HG02981 (cell line): ENCODE measurements at regions not wholly inside any gene's neighbourhood (a gene's known extent, or its start where the extent isn't known, plus 50 kb on each side); places are given as distances from the start of the nearest gene placed in this dataset.

Experiments
- ATAC-seq: cut with Tn5 transposase; IDR thresholded peaks from one replicate; pipeline ENCODE4 v1.9.1; 2021; ENCODE audit warnings: mild to moderate bottlenecking, moderate library complexity; ENCODE audit not compliant: unreplicated experiment

DNA sequence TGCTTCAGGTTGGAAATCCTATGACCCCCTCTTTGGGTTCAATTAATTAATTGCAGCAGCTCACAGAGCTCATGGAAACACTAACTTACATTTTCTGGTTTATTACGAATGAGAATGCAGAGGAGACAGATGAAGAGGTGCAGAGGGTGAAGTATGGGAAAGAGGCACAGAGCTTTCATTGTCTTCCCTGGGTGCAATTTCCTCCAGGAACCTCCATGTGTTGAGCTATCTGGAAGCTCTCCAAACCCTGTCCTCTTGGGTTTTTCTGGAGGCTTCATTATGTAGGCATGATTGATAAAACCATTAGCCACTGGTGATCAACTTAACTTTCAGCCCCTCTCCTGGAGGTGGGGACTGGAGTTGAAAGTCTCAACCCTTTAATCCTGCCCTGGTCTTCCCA, 133.0 kb upstream of the AUTS2 start:
- no peak for ATAC-seq

DNA sequence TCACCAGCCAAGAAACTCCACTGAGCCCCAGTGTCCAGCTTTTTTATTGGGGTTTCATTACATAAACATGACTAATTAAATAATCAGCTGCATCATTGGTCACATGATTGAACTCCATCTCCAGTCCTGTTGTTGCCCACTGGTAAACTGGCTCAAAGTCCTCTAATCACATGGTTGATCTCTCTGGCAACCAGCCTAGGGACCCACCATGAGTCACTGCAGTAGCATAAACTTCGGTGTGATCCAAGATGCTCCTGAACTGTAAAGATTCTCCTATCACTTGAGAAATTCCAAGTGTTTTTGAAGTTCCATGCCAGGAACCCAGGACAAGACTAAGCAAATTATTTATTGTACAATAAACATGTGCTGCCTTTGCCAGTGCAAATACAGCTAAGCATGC, 130.4 kb upstream of the AUTS2 start:
- ATAC-seq = no peak

DNA sequence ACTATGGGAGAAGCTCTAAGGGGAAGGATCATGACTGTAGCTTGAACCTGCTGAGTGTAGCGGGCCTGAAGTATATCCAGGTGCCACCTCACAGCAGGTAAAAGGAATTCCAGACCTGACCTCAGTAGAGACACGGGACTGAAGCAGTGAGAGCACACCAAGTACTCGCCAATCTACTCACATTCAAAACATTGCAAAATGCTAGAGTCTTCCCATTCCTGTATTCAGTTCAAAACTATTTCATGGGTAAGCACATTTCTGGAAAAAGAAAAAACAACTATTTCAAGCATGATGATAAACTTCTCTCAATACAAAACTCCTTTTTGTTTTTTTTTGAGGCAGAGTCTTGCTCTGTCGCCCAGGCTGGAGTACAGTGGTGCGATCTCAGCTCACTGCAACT, 121.9 kb upstream of the AUTS2 start:
- no peak for ATAC-seq

DNA sequence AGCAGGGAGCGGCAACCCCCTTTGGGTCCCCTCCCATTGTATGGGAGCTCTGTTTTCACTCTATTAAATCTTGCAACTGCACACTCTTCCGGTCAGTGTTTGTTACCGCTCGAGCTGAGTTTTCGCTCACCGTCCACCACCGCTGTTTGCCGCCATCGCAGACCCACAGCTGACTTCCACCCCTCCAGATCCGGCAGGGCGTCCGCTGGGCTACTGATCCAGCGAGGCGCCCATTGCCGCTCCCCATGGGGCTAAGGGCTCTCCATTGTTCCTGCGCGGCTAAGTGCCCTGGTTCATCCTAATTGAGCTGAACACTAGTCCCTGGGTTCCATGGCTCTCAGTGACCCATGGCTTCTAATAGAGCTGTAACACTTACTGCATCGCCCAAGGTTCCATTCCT, 115.6 kb upstream of the AUTS2 start:
- no peak for ATAC-seq

DNA sequence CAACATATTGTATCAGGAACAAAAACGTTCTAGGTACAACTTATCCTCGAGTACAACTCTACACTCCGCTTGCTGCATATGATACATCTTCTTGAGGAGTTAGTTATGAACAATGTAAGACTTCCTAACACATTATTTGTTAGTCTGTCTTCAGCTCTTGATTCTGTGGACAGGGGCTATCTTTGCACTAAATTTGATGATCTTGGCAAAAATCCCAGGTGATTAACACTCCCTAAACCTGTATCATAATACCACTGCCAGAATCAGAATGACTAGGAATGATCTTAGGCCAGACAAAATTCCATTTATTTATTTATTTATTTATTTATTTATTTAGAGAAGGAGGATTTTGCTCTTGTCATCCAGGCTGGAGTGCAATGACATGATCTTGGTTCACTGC, 108.7 kb upstream of the AUTS2 start:
- ATAC-seq = no peak

DNA sequence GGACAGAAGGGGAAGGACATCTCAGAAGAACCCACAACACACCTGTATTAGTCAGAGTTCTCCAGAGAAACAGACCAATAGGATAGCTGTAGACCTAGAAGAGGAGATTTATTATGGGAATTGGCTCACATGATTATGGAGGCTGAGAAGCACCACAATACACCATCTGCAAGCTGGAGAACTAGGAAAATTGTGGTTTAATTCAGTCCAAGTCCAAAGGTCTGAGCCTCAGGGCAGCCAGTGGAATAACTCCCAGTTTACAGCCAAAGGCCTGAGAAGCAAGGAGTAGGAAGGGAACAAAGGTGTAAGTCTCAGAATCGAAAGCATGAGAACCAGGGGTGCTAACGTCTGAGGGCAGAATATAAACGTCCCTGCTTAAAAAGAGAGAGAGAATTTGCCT, 99.6 kb upstream of the AUTS2 start:
- ATAC-seq = no peak

DNA sequence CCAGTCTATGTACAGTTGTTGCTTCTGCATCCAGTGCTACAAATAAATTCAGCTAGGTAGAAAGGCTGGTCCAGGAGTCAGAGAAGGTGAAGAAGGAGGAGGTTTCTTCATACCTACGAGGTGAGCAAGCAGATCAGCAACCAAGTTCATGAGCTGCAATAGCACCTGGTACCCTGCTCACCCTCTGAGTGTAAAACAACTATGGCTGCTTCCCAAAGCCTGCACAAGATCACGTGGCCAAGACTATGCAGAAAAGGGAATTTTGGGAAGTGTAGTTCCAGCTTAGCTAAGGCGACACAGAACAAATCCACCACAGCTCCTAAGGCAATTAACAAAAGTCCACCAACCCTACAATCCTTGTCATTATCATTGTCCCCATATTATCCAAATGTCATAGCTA, 95.9 kb upstream of the AUTS2 start:
- no peak for ATAC-seq

DNA sequence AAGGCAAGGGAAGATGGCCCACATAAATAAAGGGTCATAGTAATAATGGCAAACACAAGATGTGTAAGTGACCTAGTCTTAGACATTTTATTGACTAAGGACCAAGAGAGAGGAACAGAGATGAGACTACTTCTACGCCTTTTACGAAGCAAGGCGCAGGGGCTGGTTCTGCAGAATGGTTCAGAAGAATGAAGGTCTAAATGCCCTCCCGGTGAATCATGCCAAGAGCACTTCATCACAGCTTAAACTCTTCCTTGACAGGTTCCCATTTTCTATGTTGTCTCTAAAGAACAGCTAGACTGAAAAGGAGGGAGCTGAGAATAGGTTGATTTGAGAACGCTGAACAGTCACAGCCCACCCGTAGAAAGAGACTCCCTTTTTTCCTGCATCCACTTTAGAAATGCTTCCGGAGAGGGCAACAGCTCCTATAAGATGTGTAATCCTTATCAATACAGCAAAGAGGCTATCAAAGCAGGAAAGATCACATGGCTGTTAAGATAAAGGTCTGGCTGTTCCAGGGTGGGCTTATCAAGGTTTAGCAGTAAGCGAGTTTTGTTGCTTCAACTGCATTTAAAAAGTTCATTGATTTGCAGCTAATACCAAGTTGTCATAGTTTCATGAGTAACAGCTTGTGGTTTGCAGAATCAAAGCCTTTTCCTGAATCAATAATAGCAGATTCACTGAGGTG, 93.4 kb upstream of the AUTS2 start:
- no peak for ATAC-seq

DNA sequence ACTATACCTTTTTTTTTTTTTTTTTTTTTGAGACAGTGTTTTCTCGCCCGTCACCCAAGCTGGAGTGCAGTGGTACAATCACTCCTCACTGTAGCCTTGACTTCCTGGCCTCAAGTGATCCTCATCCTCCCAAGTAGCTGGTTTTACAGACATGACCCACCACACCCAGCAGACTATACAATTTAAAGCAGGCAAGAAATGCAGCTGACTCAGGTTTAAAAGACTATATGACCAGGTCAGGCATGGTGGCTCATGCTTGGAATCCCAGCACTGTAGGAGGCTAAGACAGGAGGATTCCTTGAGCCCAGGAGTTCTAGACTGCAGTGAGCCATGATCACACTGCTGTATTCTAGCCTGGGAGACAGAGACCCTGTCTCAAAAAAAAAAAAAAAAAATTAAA, 89.5 kb upstream of the AUTS2 start:
- no peak for ATAC-seq

DNA sequence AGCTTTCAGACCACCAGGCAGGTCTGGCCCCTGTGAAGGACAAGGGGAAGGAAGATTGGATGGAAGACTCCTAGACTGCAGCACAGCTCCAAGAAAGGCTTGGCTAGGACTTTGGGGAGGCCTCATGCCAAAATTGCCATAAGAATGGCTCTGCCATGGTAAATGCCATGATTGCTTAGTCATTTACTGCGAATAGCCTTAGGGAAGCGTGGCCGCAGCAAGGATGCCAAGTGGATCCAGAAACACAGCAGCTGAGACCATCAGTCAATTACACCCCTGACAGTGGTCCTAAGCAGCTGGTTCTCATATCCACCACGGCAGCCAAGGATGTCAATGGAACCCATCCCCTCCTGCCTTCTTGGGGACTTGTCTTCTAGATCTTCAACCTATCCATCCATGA, 88.2 kb upstream of the AUTS2 start:
- ATAC-seq = no peak

DNA sequence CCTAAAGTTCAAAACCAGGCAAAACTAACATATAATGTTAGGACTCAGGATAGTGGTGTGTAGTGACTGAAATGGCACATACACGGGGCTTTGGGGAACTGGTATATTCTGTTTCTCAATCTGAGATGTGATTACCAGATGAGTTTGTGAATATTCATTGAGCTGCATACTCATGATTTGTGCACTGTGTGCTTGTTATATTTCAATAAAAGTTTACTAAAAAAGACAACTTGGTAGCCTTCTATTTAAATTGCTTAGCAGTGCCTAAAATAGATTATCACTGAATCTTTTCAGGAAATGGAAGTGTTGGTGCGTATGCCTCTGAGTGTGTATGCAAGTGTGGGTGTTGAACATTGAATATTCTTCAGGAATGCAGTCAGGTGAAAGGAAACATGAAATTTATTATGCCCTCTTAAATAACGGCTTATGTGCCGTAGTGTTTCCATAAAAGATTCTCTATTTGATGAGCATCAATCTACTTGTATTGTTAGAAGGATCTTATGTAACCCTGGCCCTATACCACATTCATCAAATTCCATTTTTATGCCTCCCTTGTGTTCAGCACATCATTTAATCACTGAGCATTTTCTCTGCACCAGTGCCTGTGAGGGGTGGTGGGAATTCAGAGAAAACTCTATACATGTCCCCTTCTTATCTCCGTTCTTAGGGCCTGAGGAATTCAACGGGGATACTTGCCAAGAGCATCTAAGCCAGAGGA, 82.6 kb upstream of the AUTS2 start:
- ATAC-seq = no peak

DNA sequence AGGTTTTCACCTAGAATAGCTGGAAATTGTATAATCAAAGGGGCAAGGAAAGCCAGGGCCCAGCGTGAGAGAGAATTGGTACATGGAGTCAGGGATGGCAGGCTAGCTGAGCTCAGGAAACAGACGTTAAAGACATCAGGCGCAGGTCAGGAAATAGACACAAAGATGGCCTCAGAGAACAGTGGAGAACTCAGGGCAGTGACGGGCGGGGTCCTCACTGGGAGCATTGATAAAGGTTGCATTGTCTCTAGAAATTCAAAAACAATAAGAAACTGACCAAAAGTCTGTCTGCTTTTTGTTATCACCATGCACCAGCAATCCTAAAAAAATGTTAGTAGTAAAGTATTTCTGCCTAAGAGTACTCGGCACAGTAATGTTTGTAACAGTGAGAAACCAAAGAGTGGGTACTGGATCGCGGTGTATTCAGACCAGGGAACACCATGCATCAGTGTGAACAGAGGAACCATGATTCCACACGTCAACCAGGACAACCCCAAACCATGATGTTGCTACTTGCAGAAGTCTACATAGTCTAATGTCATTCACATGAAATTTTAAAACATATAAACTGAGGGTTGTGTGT, 81.9 kb upstream of the AUTS2 start:
- ATAC-seq = no peak

DNA sequence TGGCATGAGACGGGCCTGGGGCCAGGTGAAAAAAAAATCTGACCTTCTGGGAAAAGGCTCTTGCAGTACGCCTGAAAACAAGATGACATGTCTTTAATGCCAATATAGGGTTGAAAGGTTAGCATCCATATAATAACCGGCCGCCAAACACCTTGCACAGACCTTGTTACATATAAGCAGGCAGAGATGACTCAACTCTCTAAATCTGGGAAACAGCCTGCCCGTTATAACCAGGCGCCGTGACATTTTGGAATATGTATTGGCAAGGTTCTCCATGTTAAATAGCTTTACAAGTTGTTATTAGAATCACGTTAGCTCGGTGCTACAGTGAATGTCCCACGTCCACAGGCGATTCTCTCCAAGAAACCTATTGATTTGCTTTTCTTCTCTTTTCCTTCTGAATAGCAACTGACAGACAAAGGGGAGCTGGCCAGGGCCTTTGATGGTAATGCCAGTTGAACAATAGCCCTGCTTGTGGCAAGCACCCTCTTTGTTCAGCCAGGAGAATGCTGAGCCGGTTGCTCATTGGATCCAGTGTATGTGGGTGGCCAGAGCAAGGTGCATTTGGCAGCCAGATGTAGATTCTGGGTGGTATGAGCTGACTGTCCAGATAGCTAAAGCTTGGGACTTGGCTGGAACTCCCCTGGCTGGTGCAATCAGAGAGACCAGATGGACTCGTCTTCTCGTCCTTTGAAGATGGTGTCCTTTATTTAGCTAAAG, 80.1 kb upstream of the AUTS2 start:
- no peak for ATAC-seq

DNA sequence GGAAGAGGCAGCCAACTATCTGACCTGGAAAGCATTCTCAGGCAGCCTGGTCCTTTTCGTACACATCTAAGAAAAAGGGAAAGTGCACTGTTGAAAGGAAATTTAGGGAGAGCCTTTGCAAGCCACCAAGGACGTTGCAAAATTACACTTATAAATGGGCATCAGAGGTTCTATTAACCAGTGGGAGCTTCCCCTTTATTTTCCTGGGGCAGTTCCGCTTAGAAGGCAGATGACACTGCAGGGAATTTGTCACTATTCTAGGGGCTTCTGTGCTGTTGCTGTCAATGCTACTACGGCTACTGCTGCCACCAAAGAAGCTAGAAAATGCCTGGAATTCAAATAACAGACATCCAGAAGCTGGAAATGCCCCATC, 79.6 kb upstream of the AUTS2 start:
- ATAC-seq = no peak

DNA sequence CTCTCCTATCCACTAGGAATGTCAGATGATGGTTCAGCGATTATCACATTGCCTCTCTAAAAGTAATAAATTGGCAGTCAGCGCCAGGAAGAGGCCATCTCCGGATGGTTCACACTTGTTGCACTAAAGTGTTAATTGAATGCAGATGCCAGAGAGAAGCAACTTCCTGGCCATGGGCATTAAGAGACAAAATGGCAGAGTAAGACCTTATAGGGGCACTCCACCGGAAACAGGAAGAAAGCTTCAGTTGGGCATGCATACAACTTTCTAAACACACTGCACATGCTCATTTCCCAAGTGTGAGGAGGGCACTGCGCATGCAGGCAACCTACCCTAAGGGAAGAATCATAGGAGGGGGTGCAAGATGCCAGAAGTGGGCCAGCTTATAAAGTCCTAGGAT, 71.7 kb upstream of the AUTS2 start:
- ATAC-seq = no peak

DNA sequence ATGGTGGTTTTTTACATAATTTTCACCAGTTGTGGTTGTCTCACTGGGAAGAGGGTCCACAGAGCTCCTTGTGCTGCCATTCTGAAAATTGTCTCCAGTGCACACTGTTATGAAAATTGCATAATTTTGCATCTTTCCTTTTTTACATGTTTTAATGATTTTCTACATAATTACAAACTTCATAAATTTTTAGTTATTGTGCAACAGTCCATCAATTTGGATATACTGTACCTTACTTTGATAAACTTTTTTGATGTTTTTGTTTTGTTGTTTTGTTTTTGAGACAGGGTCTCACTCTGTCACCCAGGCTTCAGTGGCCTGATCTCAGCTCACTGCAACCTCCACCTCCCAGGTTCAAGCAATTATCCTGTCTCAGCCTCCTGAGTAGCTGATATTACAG, 70.6 kb upstream of the AUTS2 start:
- no peak for ATAC-seq

DNA sequence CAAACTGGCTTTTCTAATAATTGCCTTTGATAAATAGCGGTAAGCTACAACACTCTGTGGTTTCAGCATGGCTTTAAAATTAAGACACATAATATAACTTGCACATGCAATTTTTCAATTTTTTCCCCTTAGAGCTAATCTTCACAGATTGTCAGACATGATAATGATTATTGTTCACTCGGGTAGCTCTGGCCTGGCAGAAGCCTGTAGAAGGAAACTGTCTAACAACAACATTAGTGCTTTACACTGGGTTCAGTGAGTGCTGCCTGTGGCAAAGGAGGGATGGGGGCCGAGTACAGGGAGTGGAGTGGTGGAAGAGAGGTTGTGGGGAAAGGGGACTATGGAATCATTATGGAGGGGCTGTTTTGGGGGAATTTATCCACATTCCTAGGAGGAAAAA, 67.2 kb upstream of the AUTS2 start:
- ATAC-seq = no peak

DNA sequence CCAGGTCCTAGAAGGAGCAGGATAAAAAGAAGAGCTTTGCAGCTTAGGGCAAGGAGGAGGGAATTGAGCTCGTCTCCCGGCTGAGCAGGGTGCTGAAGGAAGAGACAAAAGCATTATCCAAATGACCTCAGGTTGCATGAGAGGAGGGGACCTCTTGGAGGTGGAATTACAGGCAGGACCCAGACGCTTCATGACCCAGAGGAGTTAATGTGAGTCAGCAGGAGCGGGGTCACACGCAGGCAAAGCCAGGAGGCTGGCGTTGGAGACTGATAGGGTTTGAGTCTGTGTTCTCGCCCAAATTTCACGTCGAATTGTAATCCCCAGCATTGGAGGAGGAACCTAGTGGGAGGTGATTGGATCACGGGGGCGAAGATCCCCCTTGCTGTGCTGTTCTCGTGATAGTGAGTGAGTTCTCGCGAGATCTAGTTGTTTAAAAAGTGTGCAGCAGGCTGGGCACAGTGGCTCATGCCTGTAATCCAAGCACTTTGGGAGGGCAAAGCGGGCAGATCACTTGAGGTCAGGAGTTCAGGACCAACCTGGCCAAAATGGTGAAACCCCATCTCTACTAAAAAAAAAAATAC, 63.7 kb upstream of the AUTS2 start:
- ATAC-seq = no peak

DNA sequence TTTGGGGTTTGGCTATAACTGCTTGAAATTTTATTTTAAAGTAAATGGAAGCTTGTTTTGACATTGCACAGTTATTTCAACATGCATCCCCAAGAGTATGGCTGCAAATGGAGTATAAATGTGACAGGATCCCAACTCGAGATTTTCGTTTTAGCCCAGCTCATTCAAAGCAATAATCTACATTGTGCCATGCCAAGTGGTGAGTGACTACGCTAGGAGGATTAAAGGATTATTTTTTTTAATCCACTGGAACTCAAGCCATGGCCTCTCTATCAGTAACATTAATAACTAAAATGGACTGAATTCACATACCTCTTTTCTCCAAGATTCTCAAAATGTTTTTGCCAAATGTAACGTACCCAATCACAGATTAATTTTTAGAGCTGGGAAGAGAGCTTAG, 60.6 kb upstream of the AUTS2 start:
- ATAC-seq = no peak

DNA sequence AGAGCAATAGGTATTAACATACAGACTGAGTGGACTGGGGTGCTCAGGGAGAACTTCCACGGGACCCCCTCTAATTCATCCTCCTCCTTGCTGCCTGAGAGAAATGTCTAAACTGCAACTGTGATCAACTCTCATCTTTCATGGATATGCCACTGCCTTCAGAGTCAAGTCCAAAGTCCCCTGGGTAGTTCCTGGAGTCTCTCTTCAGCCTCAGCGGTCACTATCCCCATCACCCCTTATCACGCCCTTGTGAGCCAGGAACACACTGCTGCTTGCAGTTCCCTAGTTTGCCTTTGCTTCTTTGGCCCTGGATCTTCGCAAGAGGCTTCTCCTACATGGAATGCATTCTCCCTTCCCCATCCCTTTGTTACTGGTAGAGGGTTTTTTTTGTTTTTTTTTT, 58.7 kb upstream of the AUTS2 start:
- ATAC-seq = no peak

DNA sequence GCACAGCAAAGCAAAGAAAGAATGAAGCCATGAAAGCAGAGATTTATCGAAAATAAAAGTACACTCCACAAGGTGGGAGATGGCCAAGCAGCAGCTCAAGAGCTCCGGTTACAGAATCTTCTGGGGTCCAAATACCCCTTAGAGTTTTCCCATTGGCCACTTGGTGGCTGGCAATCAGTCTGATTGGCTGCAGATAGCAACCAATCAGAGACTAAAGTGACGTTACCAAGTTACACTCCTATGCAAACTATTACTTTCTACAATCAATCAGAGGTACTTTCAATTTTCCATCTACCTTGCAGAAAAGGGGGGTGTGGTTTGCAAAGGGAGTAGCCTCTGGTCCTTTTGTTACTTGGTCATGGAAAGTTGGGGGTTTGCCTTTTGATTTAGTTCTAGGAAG, 58.0 kb upstream of the AUTS2 start:
- no peak for ATAC-seq
